ENCODE measurements at regions not wholly inside any gene's neighbourhood (a gene's known extent, or its start where the extent isn't known, plus 50 kb on each side); places are given as distances from the start of the nearest gene placed in this dataset.

GRCh38 chr21:15326032-15326867 is 261.4 kb upstream of the NRIP1 start:
- no peak for DNase-seq

GRCh38 chr21:15327637-15328265 is 263.0 kb upstream of the NRIP1 start:
- DNase-seq, result no peak

- no peak for DNase-seq
Observed at GRCh38 chr21:15329191-15329590, 264.4 kb upstream of the NRIP1 start.

- no peak for DNase-seq
Observed at GRCh38 chr21:15330872-15331271, 266.1 kb upstream of the NRIP1 start.

- DNase-seq, result no peak
Observed at GRCh38 chr21:15332572-15332971, 267.8 kb upstream of the NRIP1 start.

- no peak for DNase-seq
Observed at GRCh38 chr21:15333136-15333710, 268.4 kb upstream of the NRIP1 start.

GRCh38 chr21:15333951-15334350 is 269.2 kb upstream of the NRIP1 start:
- no peak for DNase-seq

- DNase-seq, result no peak
Observed at GRCh38 chr21:15343066-15343465, 278.3 kb upstream of the NRIP1 start.

- no peak for DNase-seq
Observed at GRCh38 chr21:15352009-15352408, 287.2 kb upstream of the NRIP1 start.

GRCh38 chr21:15353546-15353945 is 288.7 kb upstream of the NRIP1 start:
- DNase-seq, result no peak

- no peak for DNase-seq
Observed at GRCh38 chr21:15354516-15354915, 289.7 kb upstream of the NRIP1 start.

- no peak for DNase-seq
Observed at GRCh38 chr21:15355066-15355465, 290.3 kb upstream of the NRIP1 start.

GRCh38 chr21:15359251-15359650 is 294.5 kb upstream of the NRIP1 start:
- no peak for DNase-seq

- DNase-seq, result no peak
Observed at GRCh38 chr21:15362458-15362857, 297.7 kb upstream of the NRIP1 start.

- no peak for DNase-seq
Observed at GRCh38 chr21:15363921-15364320, 299.1 kb upstream of the NRIP1 start.

- DNase-seq, result no peak
Observed at GRCh38 chr21:15365751-15366392, 301.1 kb upstream of the NRIP1 start.

GRCh38 chr21:15366555-15366954 is 301.8 kb upstream of the NRIP1 start:
- no peak for DNase-seq

- no peak for DNase-seq
Observed at GRCh38 chr21:15367061-15367626, 302.3 kb upstream of the NRIP1 start.

- DNase-seq, result no peak
Observed at GRCh38 chr21:15370462-15370975, 305.7 kb upstream of the NRIP1 start.

- DNase-seq, result no peak
Observed at GRCh38 chr21:15373941-15374340, 309.1 kb upstream of the NRIP1 start.

GRCh38 chr21:15379776-15380175 is 315.0 kb upstream of the NRIP1 start:
- DNase-seq, result no peak

- DNase-seq, result no peak
Observed at GRCh38 chr21:15383588-15383987, 318.8 kb upstream of the NRIP1 start.

GRCh38 chr21:15390049-15390448 is 325.2 kb upstream of the NRIP1 start:
- no peak for DNase-seq

Measured in NCI-H1436 (cell line).